Astrocyte (in vitro differentiated cells and primary cell): ENCODE measurements at regions not wholly inside any gene's neighbourhood (a gene's known extent, or its start where the extent isn't known, plus 50 kb on each side); places are given as distances from the start of the nearest gene placed in this dataset.

Source experiments
- CTCF ChIP-seq: IDR thresholded peaks from 2 replicates; pipeline ENCODE4 v1.5.1; 2011; ENCODE audit warnings: low read depth, mild to moderate bottlenecking, inconsistent platforms, low read length, moderate library complexity; ENCODE audit not compliant: insufficient read depth
- EZH2 ChIP-seq: IDR thresholded peaks from 2 replicates; pipeline ENCODE4 v1.6.1; 2012; ENCODE audit warnings: mild to moderate bottlenecking, low read length, inconsistent platforms; ENCODE audit not compliant: insufficient read depth

- TF ChIP-seq CTCF (no peak), EZH2 (no peak)
Observed at GRCh38 chr7:113649556-113649955, 269.3 kb downstream of the PPP1R3A start.
